NCI-H146 (cell line): ENCODE measurements at regions not wholly inside any gene's neighbourhood (a gene's known extent, or its start where the extent isn't known, plus 50 kb on each side); places are given as distances from the start of the nearest gene placed in this dataset.
A peak's percentile ranks its signal among the peaks of the same experiment; 100 is the strongest.
"Not testable (repeated sequence)": the region's sequence is repeated elsewhere in the genome, so short reads cannot be mapped to it uniquely, and the experiment has no call there.

Experiments
- DNase-seq: peaks from one replicate; lab custom pipeline; 2025; lab: John Stamatoyannopoulos, UW

- not testable (repeated sequence) for DNase-seq
Observed at GRCh38 chr6:125591796-125592195, 157.6 kb upstream of the HEY2 start.

- no peak for DNase-seq
Observed at GRCh38 chr6:125593746-125594145, 155.7 kb upstream of the HEY2 start.

GRCh38 chr6:125596020-125596419 is 153.4 kb upstream of the HEY2 start:
- DNase-seq: no peak

GRCh38 chr6:125597411-125598253 is 151.8 kb upstream of the HEY2 start:
- peak; percentile 49 for DNase-seq

GRCh38 chr6:125598422-125598821 is 151.0 kb upstream of the HEY2 start:
- DNase-seq: peak; percentile 24

GRCh38 chr6:125604257-125604656 is 145.2 kb upstream of the HEY2 start:
- DNase-seq: no peak

- DNase-seq: peak; percentile 33
Observed at GRCh38 chr6:125611573-125612344, 137.7 kb upstream of the HEY2 start.

- peak; percentile 63 for DNase-seq
Observed at GRCh38 chr6:125612345-125612846, 137.0 kb upstream of the HEY2 start.

- no peak for DNase-seq
Observed at GRCh38 chr6:125618629-125619028, 130.8 kb upstream of the HEY2 start.

GRCh38 chr6:125623085-125623484 is 126.3 kb upstream of the HEY2 start:
- DNase-seq: no peak

GRCh38 chr6:125631165-125631564 is 118.3 kb upstream of the HEY2 start:
- DNase-seq: no peak

- not testable (repeated sequence) for DNase-seq
Observed at GRCh38 chr6:125636011-125636410, 113.4 kb upstream of the HEY2 start.

- DNase-seq: no peak
Observed at GRCh38 chr6:125636671-125637070, 112.8 kb upstream of the HEY2 start.

- DNase-seq: no peak
Observed at GRCh38 chr6:125637207-125637606, 112.2 kb upstream of the HEY2 start.

- DNase-seq: peak; percentile 10
Observed at GRCh38 chr6:125639466-125640020, 109.9 kb upstream of the HEY2 start.

GRCh38 chr6:125640441-125641150 is 108.8 kb upstream of the HEY2 start:
- DNase-seq: peak; percentile 8

- DNase-seq: not testable (repeated sequence)
Observed at GRCh38 chr6:125643967-125644661, 105.3 kb upstream of the HEY2 start.

- no peak for DNase-seq
Observed at GRCh38 chr6:125647391-125647790, 102.0 kb upstream of the HEY2 start.

- DNase-seq: not testable (repeated sequence)
Observed at GRCh38 chr6:125653752-125654151, 95.7 kb upstream of the HEY2 start.

GRCh38 chr6:125655511-125655910 is 93.9 kb upstream of the HEY2 start:
- DNase-seq: no peak

- peak; percentile 91 for DNase-seq
Observed at GRCh38 chr6:125656287-125656870, 93.1 kb upstream of the HEY2 start.
